ENCODE measurements at regions not wholly inside any gene's neighbourhood (a gene's known extent, or its start where the extent isn't known, plus 50 kb on each side); places are given as distances from the start of the nearest gene placed in this dataset.

GRCh38 chr5:15344954-15345353 is 155.0 kb upstream of the FBXL7 start:
- H3K4me1 ChIP-seq (ENCODE audit: control insufficient read depth, insufficient read depth, low read length) = no peaks in the 10 kb centered on the region
- H3K27ac ChIP-seq (ENCODE audit: low read length) = no peak overlapping the region
- no peaks in the 10 kb centered on the region for H3K36me3 ChIP-seq (ENCODE audit: control insufficient read depth in 2 of 2, insufficient read depth in 2 of 2, low read length in 2 of 2)
- no peaks in the 10 kb centered on the region for H3K9me3 ChIP-seq (ENCODE audit: control insufficient read depth in 2 of 2, low read length in 2 of 2)
- H3K27me3 ChIP-seq (ENCODE audit: control insufficient read depth in 1 of 2, insufficient read depth in 2 of 2, low read length in 2 of 2) = no peaks in the 10 kb centered on the region
- H3K9ac ChIP-seq (ENCODE audit: low read length in 2 of 2) = no peak overlapping the region
- no peak overlapping the region for H3K4me3 ChIP-seq (ENCODE audit: low read length in 2 of 2)

GRCh38 chr5:15338546-15338945 is 161.4 kb upstream of the FBXL7 start:
- Histone ChIP-seq H3K27me3 (ENCODE audit: control insufficient read depth in 1 of 2, insufficient read depth in 2 of 2, low read length in 2 of 2) (no peaks in the 10 kb centered on the region), H3K4me3 (ENCODE audit: low read length in 2 of 2) (no peak overlapping the region), H3K9me3 (ENCODE audit: control insufficient read depth in 2 of 2, low read length in 2 of 2) (no peaks in the 10 kb centered on the region), H3K27ac (ENCODE audit: low read length) (no peak overlapping the region), H3K36me3 (ENCODE audit: control insufficient read depth in 2 of 2, insufficient read depth in 2 of 2, low read length in 2 of 2) (no peaks in the 10 kb centered on the region), H3K9ac (ENCODE audit: low read length in 2 of 2) (no peak overlapping the region), H3K4me1 (ENCODE audit: control insufficient read depth, insufficient read depth, low read length) (no peaks in the 10 kb centered on the region)

DNA sequence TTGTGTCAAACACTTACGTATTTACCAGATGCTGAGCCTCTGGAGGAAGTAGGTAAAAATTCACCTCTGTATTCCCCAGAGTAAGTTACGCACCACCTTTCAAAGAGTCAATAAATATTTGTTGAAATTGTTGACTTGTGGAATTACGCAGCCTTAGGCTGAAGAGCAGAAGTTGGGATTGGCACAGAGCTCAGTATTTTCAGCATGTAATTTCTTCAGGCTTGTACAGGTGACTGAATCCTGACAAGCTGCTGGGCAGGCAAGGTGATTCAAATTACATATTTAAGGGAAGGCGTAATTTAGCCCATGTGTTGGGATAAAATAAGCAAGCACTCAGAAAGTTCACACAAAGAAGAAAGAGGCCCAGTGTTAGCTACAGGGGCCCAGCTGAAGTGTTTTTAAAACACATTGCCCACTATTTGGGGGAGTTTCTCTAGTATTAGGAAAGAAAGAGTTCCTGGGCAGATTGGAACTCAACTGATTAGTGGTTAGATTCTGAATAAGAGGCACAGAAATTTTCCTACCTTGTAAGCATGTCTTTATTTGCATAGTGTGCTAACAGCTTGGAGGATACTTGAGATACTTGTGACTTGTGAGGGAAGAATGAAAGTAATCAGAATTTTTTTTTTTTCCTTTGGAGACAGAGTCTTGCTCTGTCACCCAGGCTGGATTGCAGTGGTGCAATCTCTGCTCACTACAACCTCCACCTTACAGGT is 165.3 kb upstream of the FBXL7 start:
- Histone ChIP-seq H3K9me3 (ENCODE audit: control insufficient read depth in 2 of 2, low read length in 2 of 2) (no peaks in the 10 kb centered on the region), H3K27me3 (ENCODE audit: control insufficient read depth in 1 of 2, insufficient read depth in 2 of 2, low read length in 2 of 2) (no peaks in the 10 kb centered on the region), H3K36me3 (ENCODE audit: control insufficient read depth in 2 of 2, insufficient read depth in 2 of 2, low read length in 2 of 2) (no peaks in the 10 kb centered on the region), H3K9ac (ENCODE audit: low read length in 2 of 2) (no peak overlapping the region), H3K4me1 (ENCODE audit: control insufficient read depth, insufficient read depth, low read length) (no peaks in the 10 kb centered on the region), H3K27ac (ENCODE audit: low read length) (no peak overlapping the region), H3K4me3 (ENCODE audit: low read length in 2 of 2) (no peak overlapping the region)

- Histone ChIP-seq H3K27ac (ENCODE audit: low read length) (no peak overlapping the region), H3K36me3 (ENCODE audit: control insufficient read depth in 2 of 2, insufficient read depth in 2 of 2, low read length in 2 of 2) (no peaks in the 10 kb centered on the region), H3K4me1 (ENCODE audit: control insufficient read depth, insufficient read depth, low read length) (no peaks in the 10 kb centered on the region), H3K9ac (ENCODE audit: low read length in 2 of 2) (no peak overlapping the region), H3K9me3 (ENCODE audit: control insufficient read depth in 2 of 2, low read length in 2 of 2) (no peaks in the 10 kb centered on the region), H3K27me3 (ENCODE audit: control insufficient read depth in 1 of 2, insufficient read depth in 2 of 2, low read length in 2 of 2) (no peaks in the 10 kb centered on the region), H3K4me3 (ENCODE audit: low read length in 2 of 2) (no peak overlapping the region)
Measured at GRCh38 chr5:15333091-15333490, 166.9 kb upstream of the FBXL7 start.

DNA sequence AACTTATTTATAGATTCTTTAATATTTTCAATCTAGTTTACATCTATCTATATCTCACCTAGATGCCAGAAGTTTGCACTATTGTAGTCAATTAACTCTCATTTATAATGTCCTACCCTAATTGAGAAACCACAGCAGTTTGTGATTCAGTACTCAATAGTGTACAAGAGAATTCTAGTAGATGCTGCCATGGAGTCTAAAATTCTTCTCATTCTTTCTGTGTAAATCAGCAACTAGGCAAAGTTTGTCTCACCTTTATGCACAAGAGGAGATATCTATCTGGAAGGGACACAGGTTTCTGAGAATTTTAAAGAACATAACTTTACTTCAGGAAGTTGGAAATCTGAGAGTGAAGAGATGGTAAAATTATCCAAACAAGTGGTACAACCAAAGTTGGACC is 173.0 kb upstream of the FBXL7 start:
- no peaks in the 10 kb centered on the region for H3K36me3 ChIP-seq (ENCODE audit: control insufficient read depth in 2 of 2, insufficient read depth in 2 of 2, low read length in 2 of 2)
- no peaks in the 10 kb centered on the region for H3K4me1 ChIP-seq (ENCODE audit: control insufficient read depth, insufficient read depth, low read length)
- H3K4me3 ChIP-seq (ENCODE audit: low read length in 2 of 2) = no peak overlapping the region
- H3K27ac ChIP-seq (ENCODE audit: low read length) = no peak overlapping the region
- no peak overlapping the region for H3K9ac ChIP-seq (ENCODE audit: low read length in 2 of 2)
- no peaks in the 10 kb centered on the region for H3K27me3 ChIP-seq (ENCODE audit: control insufficient read depth in 1 of 2, insufficient read depth in 2 of 2, low read length in 2 of 2)
- peaks cover 0 to 2% of the 10 kb centered on the region in 2 donors for H3K9me3 ChIP-seq (ENCODE audit: control insufficient read depth in 2 of 2, low read length in 2 of 2)

- Histone ChIP-seq H3K4me1 (ENCODE audit: control insufficient read depth, insufficient read depth, low read length) (no peaks in the 10 kb centered on the region), H3K9ac (ENCODE audit: low read length in 2 of 2) (no peak overlapping the region), H3K36me3 (ENCODE audit: control insufficient read depth in 2 of 2, insufficient read depth in 2 of 2, low read length in 2 of 2) (no peaks in the 10 kb centered on the region), H3K27ac (ENCODE audit: low read length) (no peak overlapping the region), H3K9me3 (ENCODE audit: control insufficient read depth in 2 of 2, low read length in 2 of 2) (peaks cover 0 to 2% of the 10 kb centered on the region in 2 donors), H3K27me3 (ENCODE audit: control insufficient read depth in 1 of 2, insufficient read depth in 2 of 2, low read length in 2 of 2) (no peaks in the 10 kb centered on the region), H3K4me3 (ENCODE audit: low read length in 2 of 2) (no peak overlapping the region)
Measured at GRCh38 chr5:15326471-15326870, 173.5 kb upstream of the FBXL7 start.

- Histone ChIP-seq H3K27ac (ENCODE audit: low read length) (no peak overlapping the region), H3K9me3 (ENCODE audit: control insufficient read depth in 2 of 2, low read length in 2 of 2) (peaks cover 0 to 2% of the 10 kb centered on the region in 2 donors), H3K36me3 (ENCODE audit: control insufficient read depth in 2 of 2, insufficient read depth in 2 of 2, low read length in 2 of 2) (no peaks in the 10 kb centered on the region), H3K4me1 (ENCODE audit: control insufficient read depth, insufficient read depth, low read length) (no peaks in the 10 kb centered on the region), H3K9ac (ENCODE audit: low read length in 2 of 2) (no peak overlapping the region), H3K4me3 (ENCODE audit: low read length in 2 of 2) (no peak overlapping the region), H3K27me3 (ENCODE audit: control insufficient read depth in 1 of 2, insufficient read depth in 2 of 2, low read length in 2 of 2) (no peaks in the 10 kb centered on the region)
Measured at GRCh38 chr5:15322421-15322820, 177.6 kb upstream of the FBXL7 start.

- Histone ChIP-seq H3K27me3 (ENCODE audit: control insufficient read depth in 1 of 2, insufficient read depth in 2 of 2, low read length in 2 of 2) (no peaks in the 10 kb centered on the region), H3K27ac (ENCODE audit: low read length) (no peak overlapping the region), H3K9me3 (ENCODE audit: control insufficient read depth in 2 of 2, low read length in 2 of 2) (peaks cover 0 to 2% of the 10 kb centered on the region in 2 donors), H3K4me1 (ENCODE audit: control insufficient read depth, insufficient read depth, low read length) (no peaks in the 10 kb centered on the region), H3K4me3 (ENCODE audit: low read length in 2 of 2) (no peak overlapping the region), H3K9ac (ENCODE audit: low read length in 2 of 2) (no peak overlapping the region), H3K36me3 (ENCODE audit: control insufficient read depth in 2 of 2, insufficient read depth in 2 of 2, low read length in 2 of 2) (no peaks in the 10 kb centered on the region)
Measured at GRCh38 chr5:15321776-15322175, 178.2 kb upstream of the FBXL7 start.

DNA sequence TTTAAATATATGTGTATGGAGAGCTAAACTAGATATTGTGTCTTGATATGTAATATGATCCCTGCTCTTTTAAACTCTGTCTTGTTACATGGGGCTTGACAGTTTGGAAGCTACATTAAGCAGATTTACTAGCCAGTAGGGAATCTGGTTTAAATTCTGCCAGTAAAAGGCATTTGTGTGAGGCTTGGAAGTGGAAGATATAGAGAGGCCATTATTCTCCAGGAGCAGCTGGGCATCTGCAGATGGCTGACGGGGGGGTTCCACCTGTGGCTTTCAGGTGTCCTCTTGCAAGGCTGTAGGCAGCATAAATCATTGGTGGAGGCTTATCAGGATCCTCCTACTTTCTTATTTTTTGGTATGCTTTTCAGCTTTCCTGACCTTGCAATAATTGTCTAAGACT is 179.1 kb upstream of the FBXL7 start:
- no peaks in the 10 kb centered on the region for H3K4me1 ChIP-seq (ENCODE audit: control insufficient read depth, insufficient read depth, low read length)
- no peak overlapping the region for H3K4me3 ChIP-seq (ENCODE audit: low read length in 2 of 2)
- no peak overlapping the region for H3K27ac ChIP-seq (ENCODE audit: low read length)
- H3K9ac ChIP-seq (ENCODE audit: low read length in 2 of 2) = no peak overlapping the region
- no peaks in the 10 kb centered on the region for H3K36me3 ChIP-seq (ENCODE audit: control insufficient read depth in 2 of 2, insufficient read depth in 2 of 2, low read length in 2 of 2)
- H3K27me3 ChIP-seq (ENCODE audit: control insufficient read depth in 1 of 2, insufficient read depth in 2 of 2, low read length in 2 of 2) = no peaks in the 10 kb centered on the region
- no peaks in the 10 kb centered on the region for H3K9me3 ChIP-seq (ENCODE audit: control insufficient read depth in 2 of 2, low read length in 2 of 2)

GRCh38 chr5:15304914-15305834 is 194.8 kb upstream of the FBXL7 start:
- Histone ChIP-seq H3K27ac (ENCODE audit: low read length) (no peak overlapping the region), H3K9ac (ENCODE audit: low read length in 2 of 2) (no peak overlapping the region), H3K36me3 (ENCODE audit: control insufficient read depth in 2 of 2, insufficient read depth in 2 of 2, low read length in 2 of 2) (no peaks in the 10 kb centered on the region)

More at GRCh38 chr5:15304914-15305834, 194.8 kb upstream of the FBXL7 start:
- Histone ChIP-seq H3K27me3 (ENCODE audit: control insufficient read depth in 1 of 2, insufficient read depth in 2 of 2, low read length in 2 of 2) (no peaks in the 10 kb centered on the region), H3K4me1 (ENCODE audit: control insufficient read depth, insufficient read depth, low read length) (no peaks in the 10 kb centered on the region), H3K9me3 (ENCODE audit: control insufficient read depth in 2 of 2, low read length in 2 of 2) (no peaks in the 10 kb centered on the region), H3K4me3 (ENCODE audit: low read length in 2 of 2) (no peak overlapping the region)

Measured in stomach smooth muscle (tissue), 2 donors.